IMR-90 (cell line): ENCODE measurements at regions not wholly inside any gene's neighbourhood (a gene's known extent, or its start where the extent isn't known, plus 50 kb on each side); places are given as distances from the start of the nearest gene placed in this dataset.

Source experiments
- CTCF ChIP-seq: conservative IDR thresholded peaks from 2 replicates; pipeline ENCODE4 v1.5.1; 2012; ENCODE audit warnings: mild to moderate bottlenecking, low read depth, low read length, improper control_type of control experiment
- MAFK ChIP-seq: IDR thresholded peaks from 2 replicates; pipeline ENCODE4 v1.6.1; 2012; ENCODE audit warnings: low read depth, low read length, improper control_type of control experiment
- MXI1 ChIP-seq: IDR thresholded peaks from 2 replicates; pipeline ENCODE4 v1.6.1; 2012; ENCODE audit warnings: low read depth, mild to moderate bottlenecking, low read length, moderate library complexity, borderline replicate concordance
- POLR2A ChIP-seq: IDR thresholded peaks from 2 replicates; pipeline ENCODE4 v1.6.1; 2012; ENCODE audit warnings: mild to moderate bottlenecking, low read depth, low read length
- RFX5 ChIP-seq: IDR thresholded peaks from 2 replicates; pipeline ENCODE4 v1.8.0; 2012; ENCODE audit warnings: low read depth, mild to moderate bottlenecking, low read length, moderate library complexity
- USF2 ChIP-seq: fragments of 150-350 bp; IDR thresholded peaks from 2 replicates; pipeline ENCODE4 v1.6.1; 2017; ENCODE audit warnings: mild to moderate bottlenecking, antibody characterized with exemption, low read length, low read depth

GRCh38 chr18:65403534-65403933, 347.3 kb upstream of the CDH7 start:
- no peak for TF ChIP-seq CTCF
- no peak for TF ChIP-seq MXI1
- no peak for TF ChIP-seq RFX5
- no peak for TF ChIP-seq POLR2A
- TF ChIP-seq USF2: no peak
- no peak for TF ChIP-seq MAFK
